ENCODE measurements at regions not wholly inside any gene's neighbourhood (a gene's known extent, or its start where the extent isn't known, plus 50 kb on each side); places are given as distances from the start of the nearest gene placed in this dataset.

DNA sequence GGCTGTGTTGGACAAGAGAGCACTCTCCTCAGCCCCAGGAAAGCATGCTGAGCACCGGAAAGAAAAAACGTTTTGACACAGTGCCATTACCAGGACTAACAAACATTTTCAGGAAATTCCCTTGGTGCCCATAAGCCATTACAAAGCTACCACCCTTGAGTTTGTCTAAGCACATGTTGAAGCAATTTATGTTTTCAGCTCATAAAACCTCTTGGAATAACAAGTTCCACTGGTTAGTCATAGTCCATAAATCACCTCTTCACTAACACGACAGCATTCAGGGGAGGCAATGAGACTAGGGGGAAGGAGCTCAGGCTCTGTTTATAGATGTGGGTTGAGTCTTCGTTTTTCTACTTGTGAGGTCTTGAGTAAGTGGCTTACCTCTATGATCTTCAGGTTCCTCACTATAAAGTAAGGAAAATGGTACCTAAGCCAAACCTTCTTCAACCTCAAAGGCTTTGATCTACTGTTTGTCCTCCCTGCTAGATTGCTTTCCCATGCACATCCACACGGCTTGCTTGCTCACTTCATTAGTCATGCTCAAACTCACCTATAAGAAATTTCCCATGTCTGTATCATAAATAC, 65.4 kb downstream of the DRD1 start:
- TF ChIP-seq Cebpa-rat (IDR thresholded peaks at IDR 0.05) = no peak
- Histone ChIP-seq H3K4me3 (no peak overlapping the region), H3K27me3 (no peaks in the 10 kb centered on the region), H3K36me3 (no peaks in the 10 kb centered on the region), H3K4me2 (no peak overlapping the region), H4K20me1 (no peaks in the 10 kb centered on the region), H3K9ac (no peak overlapping the region), H3K4me1 (no peaks in the 10 kb centered on the region), H3K9me3 (0 out of 2 replicates have a peak, but pooled peaks cover under 1% of the 10 kb centered on the region), H3K27ac (no peak overlapping the region)

DNA sequence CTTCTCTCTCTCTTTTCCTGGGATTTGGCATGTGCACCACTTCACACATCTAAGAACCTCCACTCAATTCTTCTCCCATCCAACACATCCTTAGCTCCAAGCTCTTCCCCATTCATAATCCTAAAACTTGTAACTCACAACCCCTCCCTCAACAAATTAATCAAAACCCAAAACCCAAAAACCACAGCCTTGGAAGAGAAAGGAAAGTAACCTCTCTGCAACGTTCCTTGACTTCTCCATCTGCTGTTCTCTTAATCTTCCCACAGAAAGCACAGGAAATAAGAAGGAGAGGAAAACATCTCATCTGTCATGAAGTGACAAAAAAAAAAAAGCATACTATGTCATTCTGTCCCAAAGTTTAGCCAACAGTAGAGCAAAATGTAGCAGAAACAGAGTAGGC, 66.2 kb downstream of the DRD1 start:
- no peak overlapping the region for H3K9ac ChIP-seq
- H3K4me1 ChIP-seq = no peaks in the 10 kb centered on the region
- H3K27ac ChIP-seq = no peak overlapping the region

DNA sequence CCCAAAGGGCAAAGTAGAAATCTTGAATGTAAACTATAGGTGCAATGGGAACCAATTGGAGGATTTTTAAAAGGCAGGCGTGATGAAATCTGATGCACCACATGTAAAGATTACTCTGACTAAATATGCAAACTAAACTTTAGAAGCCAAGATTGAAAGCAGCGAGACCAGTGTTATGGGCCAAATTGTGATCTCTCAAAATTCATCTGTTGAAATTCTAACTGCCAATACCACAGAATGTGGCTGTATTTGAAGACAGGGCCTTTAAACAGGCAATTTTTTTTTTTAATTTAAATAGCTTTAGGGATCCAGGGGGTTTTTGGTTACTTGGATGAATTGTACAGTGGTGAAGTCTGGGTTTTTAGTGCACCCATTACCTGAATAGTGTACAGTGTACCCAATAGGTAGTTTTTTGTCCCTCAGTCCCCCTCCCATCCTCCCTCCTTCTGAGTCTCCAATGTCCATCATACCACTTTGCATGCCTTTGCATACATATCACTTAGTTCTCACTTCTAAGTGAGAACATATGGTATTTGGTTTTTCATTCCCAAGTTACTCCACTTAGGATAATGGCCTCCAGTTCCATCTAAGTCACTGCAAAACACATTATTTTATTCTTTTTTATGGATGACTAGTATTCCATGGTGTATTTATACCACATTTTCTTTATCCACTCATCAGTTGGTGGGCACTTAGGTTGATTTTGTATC, 69.7 kb downstream of the DRD1 start:
- H3K27me3 ChIP-seq = no peaks in the 10 kb centered on the region
- H3K9me3 ChIP-seq = no peaks in the 10 kb centered on the region
- H3K36me3 ChIP-seq = no peaks in the 10 kb centered on the region
- TF ChIP-seq Cebpa-rat (IDR thresholded peaks at IDR 0.05) = no peak
- no peak overlapping the region for H3K4me3 ChIP-seq
- no peaks in the 10 kb centered on the region for H3K4me1 ChIP-seq
- no peak overlapping the region for H3K9ac ChIP-seq
- H4K20me1 ChIP-seq = no peaks in the 10 kb centered on the region
- no peak overlapping the region for H3K27ac ChIP-seq
- H3K4me2 ChIP-seq = no peak overlapping the region

More for the DNA sequence above, 66.2 kb downstream of the DRD1 start:
- H3K4me2 ChIP-seq = no peak overlapping the region
- H3K36me3 ChIP-seq = no peaks in the 10 kb centered on the region
- H3K4me3 ChIP-seq = no peak overlapping the region
- TF ChIP-seq Cebpa-rat (IDR thresholded peaks at IDR 0.05) = no peak
- no peaks in the 10 kb centered on the region for H3K27me3 ChIP-seq
- no peaks in the 10 kb centered on the region for H4K20me1 ChIP-seq
- H3K9me3 ChIP-seq = no peaks in the 10 kb centered on the region

DNA sequence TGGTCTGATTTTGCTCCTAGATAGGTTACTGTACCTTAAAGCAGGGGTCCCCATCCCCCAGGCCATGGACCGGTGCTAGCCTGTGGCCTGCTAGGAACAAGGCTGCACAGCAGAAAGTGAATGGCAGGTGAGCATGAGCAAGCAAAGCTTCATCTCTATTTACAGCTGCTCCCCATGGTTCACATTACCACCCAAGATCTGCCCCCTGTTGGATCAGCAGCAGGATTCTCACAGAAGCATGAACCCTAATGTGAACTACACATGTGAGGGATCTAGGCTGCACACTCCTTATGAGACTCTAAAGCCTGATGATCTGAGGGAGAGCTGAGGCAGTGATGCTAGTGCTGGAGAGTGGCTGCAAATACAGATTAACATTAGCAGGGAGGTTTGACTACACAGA, 78.1 kb downstream of the DRD1 start:
- Histone ChIP-seq H3K4me3 (no peak overlapping the region), H4K20me1 (no peaks in the 10 kb centered on the region), H3K27me3 (no peaks in the 10 kb centered on the region), H3K27ac (no peak overlapping the region), H3K9me3 (no peaks in the 10 kb centered on the region), H3K4me1 (peaks cover 15% of the 10 kb centered on the region), H3K36me3 (no peaks in the 10 kb centered on the region), H3K4me2 (no peak overlapping the region), H3K9ac (no peak overlapping the region)
- TF ChIP-seq Cebpa-rat (IDR thresholded peaks at IDR 0.05) = no peak

DNA sequence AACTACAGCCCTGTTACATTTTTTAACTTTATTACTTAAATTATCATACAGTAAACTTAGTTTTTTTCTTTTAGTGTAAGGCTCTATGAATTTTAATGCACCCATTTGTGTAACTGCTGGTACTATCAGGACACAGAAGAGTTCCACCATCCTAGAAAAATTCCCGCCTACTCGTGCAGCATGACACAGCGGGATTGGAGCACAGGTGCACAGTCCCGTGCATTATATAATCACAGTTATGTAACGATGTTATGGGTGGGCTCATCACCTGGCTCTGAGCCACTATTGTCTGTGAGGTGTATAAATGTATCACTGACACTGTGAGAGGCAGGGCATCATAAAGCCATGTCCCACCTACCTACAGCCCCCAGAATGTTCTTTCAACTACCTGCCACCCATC, 80.7 kb downstream of the DRD1 start:
- H3K36me3 ChIP-seq = no peaks in the 10 kb centered on the region
- H3K27me3 ChIP-seq = no peaks in the 10 kb centered on the region
- no peaks in the 10 kb centered on the region for H4K20me1 ChIP-seq
- H3K4me3 ChIP-seq = no peak overlapping the region
- no peak overlapping the region for H3K9ac ChIP-seq
- peaks cover 15% of the 10 kb centered on the region for H3K4me1 ChIP-seq
- no peaks in the 10 kb centered on the region for H3K9me3 ChIP-seq
- H3K27ac ChIP-seq = no peak overlapping the region
- TF ChIP-seq Cebpa-rat (IDR thresholded peaks at IDR 0.05) = no peak
- H3K4me2 ChIP-seq = peak overlapping the region; percentile 11; the same call in 1 of the 2 replicates

DNA sequence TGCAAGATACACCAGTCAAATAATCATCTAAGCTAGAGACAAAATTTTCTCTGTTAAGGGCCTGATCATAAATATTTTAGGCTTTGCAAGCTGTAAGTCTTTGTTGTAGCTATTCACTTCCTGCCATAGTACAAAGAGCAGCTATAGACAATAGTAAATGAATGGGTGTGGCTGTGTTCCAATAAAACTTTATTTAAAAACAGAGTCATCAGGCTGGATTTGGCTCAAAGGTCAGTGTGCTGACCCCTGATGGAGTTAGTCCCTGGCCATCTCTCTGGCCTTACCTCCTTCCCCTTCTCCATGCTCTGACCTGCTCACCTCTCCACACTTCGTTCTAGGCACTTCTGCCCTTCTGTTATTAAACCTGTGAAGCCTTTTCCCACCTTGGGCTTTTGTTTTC, 86.0 kb downstream of the DRD1 start:
- Histone ChIP-seq H3K27me3 (no peaks in the 10 kb centered on the region), H3K9me3 (no peaks in the 10 kb centered on the region), H3K9ac (no peak overlapping the region), H3K4me3 (no peak overlapping the region), H3K36me3 (no peaks in the 10 kb centered on the region), H3K27ac (no peak overlapping the region), H3K4me1 (no peaks in the 10 kb centered on the region), H3K4me2 (no peak overlapping the region), H4K20me1 (no peaks in the 10 kb centered on the region)
- TF ChIP-seq Cebpa-rat (IDR thresholded peaks at IDR 0.05) = no peak

DNA sequence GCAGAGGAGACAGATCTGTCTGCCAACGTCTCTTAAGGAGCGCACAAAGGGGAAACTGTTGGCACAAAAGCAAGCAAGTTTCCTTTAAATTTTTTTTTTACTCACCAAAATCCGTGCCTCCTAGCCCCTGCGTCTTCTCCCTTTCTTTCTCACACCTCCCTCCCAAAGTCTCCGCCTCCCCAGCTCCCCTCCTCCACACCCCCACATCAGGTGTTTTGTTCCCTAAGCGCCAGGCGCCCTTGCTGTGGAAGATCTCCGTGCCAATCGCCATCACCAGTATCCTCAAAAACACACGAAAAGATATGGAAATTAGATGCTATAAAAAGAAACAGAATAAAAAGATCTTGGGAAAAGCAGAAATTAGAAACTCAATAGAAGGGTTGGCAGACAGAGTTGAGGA, 87.6 kb downstream of the DRD1 start:
- Histone ChIP-seq H3K9me3 (no peaks in the 10 kb centered on the region), H3K27me3 (no peaks in the 10 kb centered on the region), H3K4me2 (no peak overlapping the region), H3K9ac (no peak overlapping the region), H4K20me1 (no peaks in the 10 kb centered on the region), H3K4me1 (no peaks in the 10 kb centered on the region), H3K36me3 (no peaks in the 10 kb centered on the region), H3K4me3 (no peak overlapping the region), H3K27ac (no peak overlapping the region)
- TF ChIP-seq Cebpa-rat (IDR thresholded peaks at IDR 0.05) = no peak

DNA sequence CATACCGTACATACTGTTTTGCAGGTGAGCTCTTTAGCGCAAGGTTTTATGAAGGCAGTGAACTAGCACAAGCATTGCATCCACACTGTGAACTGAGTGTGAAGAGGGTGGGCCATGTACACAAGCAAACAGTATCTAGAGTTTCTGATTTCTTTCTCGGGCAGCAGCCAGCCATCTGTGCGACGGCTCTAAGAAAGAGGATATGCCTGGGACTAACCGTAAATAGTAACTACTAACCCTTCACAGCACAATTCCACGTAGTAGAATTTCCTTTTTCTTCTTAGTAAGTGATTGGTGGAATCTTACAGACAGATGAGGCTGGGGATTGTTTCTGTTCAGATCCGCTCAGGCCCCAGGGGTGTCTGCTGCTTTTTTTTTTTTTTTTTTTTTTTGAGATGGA, 89.0 kb downstream of the DRD1 start:
- H3K4me3 ChIP-seq = no peak overlapping the region
- no peak for TF ChIP-seq Cebpa-rat (IDR thresholded peaks at IDR 0.05)
- H3K27ac ChIP-seq = no peak overlapping the region
- H3K4me1 ChIP-seq = no peaks in the 10 kb centered on the region
- no peaks in the 10 kb centered on the region for H4K20me1 ChIP-seq
- 0 out of 2 replicates have a peak overlapping the region, but pooled peaks have one; percentile 16 for H3K4me2 ChIP-seq
- H3K36me3 ChIP-seq = no peaks in the 10 kb centered on the region
- H3K9ac ChIP-seq = no peak overlapping the region
- H3K9me3 ChIP-seq = no peaks in the 10 kb centered on the region
- H3K27me3 ChIP-seq = no peaks in the 10 kb centered on the region

DNA sequence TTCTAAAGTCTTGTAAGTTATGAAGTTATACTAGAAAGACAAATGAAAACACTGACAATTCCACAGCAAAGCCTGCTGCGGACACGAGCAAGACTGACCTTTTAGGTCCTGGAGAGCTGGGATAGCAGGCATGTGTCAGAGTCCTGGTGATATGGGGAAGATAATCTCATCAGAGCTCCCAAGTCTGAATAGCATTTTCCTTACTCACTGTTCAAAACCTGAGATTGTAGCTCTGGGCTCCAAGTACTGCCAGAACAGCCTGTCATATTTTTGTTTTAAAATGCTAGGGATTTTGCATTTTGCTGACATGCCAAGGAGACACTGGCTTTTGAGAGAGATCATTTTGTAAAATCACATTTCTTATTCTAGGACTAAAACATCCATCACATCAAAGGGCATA, 90.1 kb downstream of the DRD1 start:
- H3K4me3 ChIP-seq = no peak overlapping the region

DNA sequence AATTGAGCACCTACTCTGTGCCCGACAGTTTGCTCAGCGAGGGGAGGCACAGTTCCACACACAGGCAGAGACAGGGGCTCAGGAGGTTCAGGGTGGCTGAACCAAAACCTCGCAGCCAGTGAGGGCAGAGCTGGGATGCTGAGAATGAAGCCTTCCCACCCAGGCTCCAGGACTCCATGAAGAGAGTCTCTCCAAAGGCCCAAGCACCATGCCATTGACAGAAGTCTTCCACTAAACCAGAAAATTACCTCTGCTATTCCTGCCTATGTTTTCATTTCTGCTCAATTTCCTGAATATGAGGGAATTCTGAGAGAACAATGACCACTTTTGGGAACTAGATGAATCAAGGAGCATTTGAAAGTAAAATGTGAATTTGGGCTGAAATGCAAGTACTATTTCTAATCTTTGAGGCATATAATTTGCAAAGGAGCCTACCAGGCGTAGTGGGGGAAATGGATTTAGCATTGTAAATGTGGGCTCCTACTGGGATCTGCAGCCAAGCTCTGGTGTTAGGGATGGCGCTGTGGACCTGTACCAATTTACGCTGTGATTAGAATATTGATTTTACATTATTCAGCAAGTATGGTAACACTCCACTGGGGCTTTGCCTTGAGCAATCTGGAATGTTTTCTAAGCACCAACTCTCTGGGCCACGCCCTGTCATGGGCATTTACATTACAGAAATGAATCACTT, 91.9 kb downstream of the DRD1 start:
- H3K4me2 ChIP-seq = no peak overlapping the region
- no peak overlapping the region for H3K9ac ChIP-seq
- no peaks in the 10 kb centered on the region for H3K27me3 ChIP-seq
- no peaks in the 10 kb centered on the region for H4K20me1 ChIP-seq
- no peaks in the 10 kb centered on the region for H3K4me1 ChIP-seq
- TF ChIP-seq Cebpa-rat (IDR thresholded peaks at IDR 0.05) = no peak
- no peak overlapping the region for H3K27ac ChIP-seq
- H3K4me3 ChIP-seq = no peak overlapping the region
- no peaks in the 10 kb centered on the region for H3K36me3 ChIP-seq
- no peaks in the 10 kb centered on the region for H3K9me3 ChIP-seq

More for the DNA sequence above, 90.1 kb downstream of the DRD1 start:
- Histone ChIP-seq H3K9me3 (no peaks in the 10 kb centered on the region), H4K20me1 (no peaks in the 10 kb centered on the region), H3K27me3 (no peaks in the 10 kb centered on the region), H3K4me1 (no peaks in the 10 kb centered on the region), H3K36me3 (no peaks in the 10 kb centered on the region), H3K9ac (no peak overlapping the region), H3K4me2 (no peak overlapping the region), H3K27ac (no peak overlapping the region)
- TF ChIP-seq Cebpa-rat (IDR thresholded peaks at IDR 0.05) = no peak
